ENCODE measurements at regions not wholly inside any gene's neighbourhood (a gene's known extent, or its start where the extent isn't known, plus 50 kb on each side); places are given as distances from the start of the nearest gene placed in this dataset.

GRCh38 chr1:199545780-199546179 is 481.7 kb upstream of the NR5A2 start:
- H3K27ac ChIP-seq, result no peak overlapping the region
- no peak overlapping the region for H3K4me3 ChIP-seq
- H3K4me1 ChIP-seq (ENCODE audit: control insufficient read depth in 1 of 2, low read depth in 2 of 2), result no peaks in the 10 kb centered on the region
- no peaks in the 10 kb centered on the region for H3K36me3 ChIP-seq
- H3K9me3 ChIP-seq, result no peaks in the 10 kb centered on the region
- no peak for DNase-seq (ENCODE audit: low spot score)
- no peaks in the 10 kb centered on the region for H3K27me3 ChIP-seq (replicated peaks; ENCODE audit: insufficient read depth)
- no peak for ATAC-seq (ENCODE audit: insufficient number of reproducible peaks, low FRiP score, low read depth)
- TF ChIP-seq CTCF (IDR thresholded peaks at IDR 0.05), result no peak

GRCh38 chr1:199546323-199546722 is 481.2 kb upstream of the NR5A2 start:
- Histone ChIP-seq H3K27me3 (replicated peaks; ENCODE audit: insufficient read depth) (no peaks in the 10 kb centered on the region), H3K27ac (no peak overlapping the region), H3K4me1 (ENCODE audit: control insufficient read depth in 1 of 2, low read depth in 2 of 2) (no peaks in the 10 kb centered on the region), H3K4me3 (no peak overlapping the region), H3K9me3 (no peaks in the 10 kb centered on the region), H3K36me3 (no peaks in the 10 kb centered on the region)
- ATAC-seq (ENCODE audit: insufficient number of reproducible peaks, low FRiP score, low read depth) (no peak), DNase-seq (ENCODE audit: low spot score) (no peak)
- TF ChIP-seq CTCF (IDR thresholded peaks at IDR 0.05), result no peak

- Histone ChIP-seq H3K27ac (no peak overlapping the region), H3K27me3 (replicated peaks; ENCODE audit: insufficient read depth) (no peaks in the 10 kb centered on the region), H3K4me1 (ENCODE audit: control insufficient read depth in 1 of 2, low read depth in 2 of 2) (no peaks in the 10 kb centered on the region), H3K36me3 (no peaks in the 10 kb centered on the region), H3K9me3 (no peaks in the 10 kb centered on the region), H3K4me3 (no peak overlapping the region)
- no peak for DNase-seq (ENCODE audit: low spot score)
- ATAC-seq (ENCODE audit: insufficient number of reproducible peaks, low FRiP score, low read depth), result no peak
- no peak for TF ChIP-seq CTCF (IDR thresholded peaks at IDR 0.05)
Measured at GRCh38 chr1:199549421-199549820, 478.1 kb upstream of the NR5A2 start.

- H3K27me3 ChIP-seq (replicated peaks; ENCODE audit: insufficient read depth), result no peaks in the 10 kb centered on the region
- ATAC-seq (ENCODE audit: insufficient number of reproducible peaks, low FRiP score, low read depth), result no peak
- no peaks in the 10 kb centered on the region for H3K4me1 ChIP-seq (ENCODE audit: control insufficient read depth in 1 of 2, low read depth in 2 of 2)
- TF ChIP-seq CTCF (IDR thresholded peaks at IDR 0.05), result no peak
- no peak overlapping the region for H3K27ac ChIP-seq
- H3K4me3 ChIP-seq, result no peak overlapping the region
- DNase-seq (ENCODE audit: low spot score), result no peak
- no peaks in the 10 kb centered on the region for H3K9me3 ChIP-seq
- H3K36me3 ChIP-seq, result no peaks in the 10 kb centered on the region
Measured at GRCh38 chr1:199550199-199551065, 477.1 kb upstream of the NR5A2 start.

GRCh38 chr1:199551967-199552565 is 475.4 kb upstream of the NR5A2 start:
- Histone ChIP-seq H3K27me3 (replicated peaks; ENCODE audit: insufficient read depth) (no peaks in the 10 kb centered on the region), H3K36me3 (no peaks in the 10 kb centered on the region), H3K27ac (no peak overlapping the region), H3K4me3 (no peak overlapping the region), H3K9me3 (no peaks in the 10 kb centered on the region), H3K4me1 (ENCODE audit: control insufficient read depth in 1 of 2, low read depth in 2 of 2) (no peaks in the 10 kb centered on the region)
- ATAC-seq (ENCODE audit: insufficient number of reproducible peaks, low FRiP score, low read depth) (no peak), DNase-seq (ENCODE audit: low spot score) (no peak)
- TF ChIP-seq CTCF (IDR thresholded peaks at IDR 0.05), result peak; percentile 31

Measured in thoracic aorta (tissue), 2 donors.